PC-9 (cell line): ENCODE measurements at regions not wholly inside any gene's neighbourhood (a gene's known extent, or its start where the extent isn't known, plus 50 kb on each side); places are given as distances from the start of the nearest gene placed in this dataset.

Source experiments
- BruUV-seq: library from RNA; stranded (reverse); fragments of 400-500 nt; replicated peaks from 2 replicates; lab custom pipeline; 2021; lab: Mats Ljungman, UMichigan
- CTCF ChIA-PET: fragments of 300-600 bp; sonication (Branson Sonifier 250); formaldehyde crosslinking; loops from one replicate; lab custom pipeline; 2022; ENCODE audit warnings: antibody characterized with exemption; lab: Charles Lee
- POLR2A ChIA-PET: fragments of 300-600 bp; sonication (Branson Sonifier 250); formaldehyde crosslinking; loops from one replicate; lab custom pipeline; 2022; ENCODE audit warnings: antibody characterized with exemption; ENCODE audit not compliant: unreplicated experiment; lab: Charles Lee
- DNase-seq, 2 experiments: peaks; one replicate each; pipeline versions ENCODE4 v3.0.0 to v3.0.0-alpha.2; 2015 to 2022; ENCODE audit warnings: mixed read lengths in 1 of 2
- H2AFZ ChIP-seq: fragments of 200-600 bp; sonication (generic); 2 replicates; pipeline ENCODE4 v1.8.1; 2017; ENCODE audit warnings: antibody characterized with exemption
- H3F3A ChIP-seq: fragments of 200-600 bp; sonication (generic); 2 replicates; pipeline ENCODE4 v1.8.1; 2017; ENCODE audit warnings: antibody characterized with exemption, mild to moderate bottlenecking, low read depth; ENCODE audit not compliant: insufficient read depth
- H3K27ac ChIP-seq: fragments of 200-600 bp; sonication (generic); 2 replicates; pipeline ENCODE4 v1.6.1; 2016; ENCODE audit warnings: mixed run types
- H3K27me3 ChIP-seq: fragments of 200-600 bp; sonication (generic); 2 replicates; pipeline ENCODE4 v1.6.1; 2016; ENCODE audit warnings: low read depth, mixed run types; ENCODE audit not compliant: insufficient read depth
- H3K36me3 ChIP-seq: fragments of 200-600 bp; sonication (generic); 2 replicates; pipeline ENCODE4 v1.6.1; 2016; ENCODE audit warnings: low read depth, mixed run types
- H3K4me1 ChIP-seq: fragments of 200-600 bp; sonication (generic); replicated peaks from 2 replicates; pipeline ENCODE4 v1.6.1; 2016; ENCODE audit warnings: mixed run types; ENCODE audit not compliant: insufficient read depth
- H3K4me2 ChIP-seq: fragments of 200-600 bp; sonication (generic); 2 replicates; pipeline ENCODE4 v1.6.1; 2017; ENCODE audit warnings: mixed run types
- H3K4me3 ChIP-seq: fragments of 200-600 bp; sonication (generic); 2 replicates; pipeline ENCODE4 v1.6.1; 2016; ENCODE audit warnings: mixed run types
- H3K79me2 ChIP-seq: fragments of 200-600 bp; sonication (generic); 2 replicates; pipeline ENCODE4 v1.6.1; 2017; ENCODE audit warnings: low read depth, mixed run types
- H3K9me2 ChIP-seq: fragments of 200-600 bp; sonication (generic); 2 replicates; pipeline ENCODE4 v1.8.1; 2017; ENCODE audit warnings: mild to moderate bottlenecking; ENCODE audit not compliant: insufficient read depth
- H3K9me3 ChIP-seq: fragments of 200-600 bp; sonication (generic); 2 replicates; pipeline ENCODE4 v1.8.1; 2016; ENCODE audit warnings: low read depth; ENCODE audit not compliant: insufficient read depth
- H4K20me1 ChIP-seq: fragments of 200-600 bp; sonication (generic); 2 replicates; pipeline ENCODE4 v1.8.1; 2017; ENCODE audit not compliant: insufficient read depth
- EZH2 ChIP-seq: fragments of 200-600 bp; sonication (generic); IDR thresholded peaks from 2 replicates; pipeline ENCODE4 v1.8.0; 2017; ENCODE audit warnings: antibody characterized with exemption, low read depth
- intact Hi-C: fragments of 100-400 bp; cut with micrococcal nuclease; formaldehyde crosslinking; loops from one replicate; pipeline ENCODE4 v1.10.0; 2022; ENCODE audit not compliant: unreplicated experiment
- TF ChIP-seq, protein P1 (sequence below): fragments of 200-600 bp; sonication (generic); conservative IDR thresholded peaks from 2 replicates; pipeline ENCODE4 v1.6.1; 2017; ENCODE audit warnings: mixed run types, antibody characterized with exemption, mild to moderate bottlenecking, moderate library complexity

DNA sequence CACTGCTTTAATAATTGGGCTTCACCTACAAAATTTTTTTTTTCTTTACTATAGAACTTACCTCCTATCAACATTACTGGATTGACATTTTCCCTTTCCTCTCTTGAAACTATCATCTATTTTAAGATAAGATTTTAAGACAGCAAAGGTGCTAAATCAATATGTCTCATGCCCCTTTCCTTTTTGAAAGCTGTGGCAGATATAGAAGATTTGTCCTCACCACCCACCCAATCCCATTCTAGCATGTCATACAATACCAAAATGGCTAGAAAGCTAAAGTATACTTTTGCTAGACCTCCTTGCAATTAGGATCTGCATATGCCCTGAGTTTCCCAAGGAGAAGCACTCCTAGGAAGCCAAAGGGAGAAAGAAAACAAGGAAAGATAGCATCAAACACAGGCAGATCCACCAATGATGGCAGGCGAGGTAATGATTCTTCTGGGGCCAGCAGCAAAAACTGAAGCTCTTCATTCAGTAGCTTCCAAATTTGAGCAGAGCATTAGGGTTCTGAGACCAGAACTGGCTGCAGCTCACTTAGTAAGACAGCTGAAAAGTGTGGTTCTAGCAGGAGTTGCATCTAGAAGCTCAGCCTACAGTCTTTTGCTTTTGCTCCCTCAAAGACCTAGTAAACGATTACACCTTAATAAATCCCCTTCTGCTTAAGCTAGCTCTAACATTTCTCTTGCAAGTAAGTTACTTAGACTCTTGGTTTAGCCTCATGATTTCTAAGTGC lies 242.1 kb downstream of the ZEB2 start:
- no TSS peak for BruUV-seq
- Histone ChIP-seq H3K9me3 (no peaks in the 10 kb centered on the region), H2AFZ (no peak overlapping the region), H3K27ac (no peak overlapping the region), H3K36me3 (no peaks in the 10 kb centered on the region), H4K20me1 (no peaks in the 10 kb centered on the region), H3K4me2 (no peak overlapping the region), H3F3A (no peaks in the 10 kb centered on the region), H3K27me3 (no peaks in the 10 kb centered on the region), H3K4me3 (no peak overlapping the region), H3K79me2 (no peaks in the 10 kb centered on the region), H3K9me2 (no peaks in the 10 kb centered on the region), H3K4me1 (no peaks in the 10 kb centered on the region)
- ChIA-PET CTCF (no interaction called here), POLR2A (interaction anchor here (0.6 to 0.7 kb wide), 2 partner anchors 80 to 747 kb away, joined by 5 to 7 read pairs; no protein-coding TSS in a partner anchor)
- TF ChIP-seq EZH2, result no peak
- TF ChIP-seq, protein P1, sequence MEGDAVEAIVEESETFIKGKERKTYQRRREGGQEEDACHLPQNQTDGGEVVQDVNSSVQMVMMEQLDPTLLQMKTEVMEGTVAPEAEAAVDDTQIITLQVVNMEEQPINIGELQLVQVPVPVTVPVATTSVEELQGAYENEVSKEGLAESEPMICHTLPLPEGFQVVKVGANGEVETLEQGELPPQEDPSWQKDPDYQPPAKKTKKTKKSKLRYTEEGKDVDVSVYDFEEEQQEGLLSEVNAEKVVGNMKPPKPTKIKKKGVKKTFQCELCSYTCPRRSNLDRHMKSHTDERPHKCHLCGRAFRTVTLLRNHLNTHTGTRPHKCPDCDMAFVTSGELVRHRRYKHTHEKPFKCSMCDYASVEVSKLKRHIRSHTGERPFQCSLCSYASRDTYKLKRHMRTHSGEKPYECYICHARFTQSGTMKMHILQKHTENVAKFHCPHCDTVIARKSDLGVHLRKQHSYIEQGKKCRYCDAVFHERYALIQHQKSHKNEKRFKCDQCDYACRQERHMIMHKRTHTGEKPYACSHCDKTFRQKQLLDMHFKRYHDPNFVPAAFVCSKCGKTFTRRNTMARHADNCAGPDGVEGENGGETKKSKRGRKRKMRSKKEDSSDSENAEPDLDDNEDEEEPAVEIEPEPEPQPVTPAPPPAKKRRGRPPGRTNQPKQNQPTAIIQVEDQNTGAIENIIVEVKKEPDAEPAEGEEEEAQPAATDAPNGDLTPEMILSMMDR, result no peak
- intact Hi-C loops, result no loop called here
- DNase-seq, result no peak

DNA sequence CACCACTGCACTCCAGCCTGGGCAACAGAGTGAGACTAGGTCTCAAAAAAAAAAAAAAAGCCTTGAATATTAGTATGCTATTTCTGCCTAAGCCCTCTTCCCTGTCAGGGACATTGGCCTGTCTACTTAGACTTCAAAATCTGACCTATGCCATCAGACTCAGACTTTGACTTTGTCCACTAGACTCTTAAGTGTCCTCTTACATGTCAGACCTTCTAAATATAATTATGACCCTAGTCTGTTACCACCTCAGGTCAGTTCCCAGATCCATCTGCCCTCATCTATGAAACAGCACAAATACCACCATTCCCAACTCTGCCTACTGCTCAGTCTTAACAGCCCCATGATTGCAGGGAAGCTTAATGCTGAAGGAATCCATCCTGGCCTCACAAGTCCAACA lies 244.6 kb downstream of the ZEB2 start:
- no peaks in the 10 kb centered on the region for H3K79me2 ChIP-seq
- no peak overlapping the region for H3K4me2 ChIP-seq
- H3K27me3 ChIP-seq, result no peaks in the 10 kb centered on the region
- no peak overlapping the region for H3K4me3 ChIP-seq
- TF ChIP-seq, protein P1, result no peak
- TF ChIP-seq EZH2, result no peak
- H3K9me3 ChIP-seq, result no peaks in the 10 kb centered on the region
- no peaks in the 10 kb centered on the region for H4K20me1 ChIP-seq
- ChIA-PET POLR2A (no interaction called here), CTCF (no interaction called here)
- BruUV-seq, result no TSS peak
- no peak for DNase-seq
- no peaks in the 10 kb centered on the region for H3K36me3 ChIP-seq
- no peak overlapping the region for H3K27ac ChIP-seq
- H3F3A ChIP-seq, result no peaks in the 10 kb centered on the region
- no peaks in the 10 kb centered on the region for H3K4me1 ChIP-seq
- intact Hi-C loops, result no loop called here
- no peaks in the 10 kb centered on the region for H3K9me2 ChIP-seq
- H2AFZ ChIP-seq, result no peak overlapping the region

DNA sequence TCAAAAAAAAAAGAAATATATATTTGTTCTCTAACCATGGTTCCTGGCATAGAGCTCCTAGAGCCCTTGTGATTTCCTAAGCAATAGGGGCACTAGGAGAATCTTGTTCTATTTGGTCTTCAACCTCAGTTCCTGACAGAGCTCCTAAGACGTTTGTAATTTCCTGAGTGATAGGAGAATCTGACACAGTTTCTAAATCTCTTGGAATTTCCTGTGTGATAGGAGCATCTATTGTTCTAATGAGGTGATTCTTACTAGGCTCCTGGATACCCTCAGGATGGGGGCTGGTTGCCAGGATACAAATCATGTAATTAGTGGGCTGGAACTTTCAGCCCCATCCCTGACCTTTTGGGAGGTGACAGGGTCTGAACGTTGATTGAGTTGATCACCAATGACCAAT lies 245.8 kb downstream of the ZEB2 start:
- no peaks in the 10 kb centered on the region for H3K79me2 ChIP-seq
- no peak overlapping the region for H2AFZ ChIP-seq
- no peaks in the 10 kb centered on the region for H3F3A ChIP-seq
- BruUV-seq, result no TSS peak
- ChIA-PET CTCF (no interaction called here), POLR2A (no interaction called here)
- H3K4me2 ChIP-seq, result no peak overlapping the region
- H3K4me3 ChIP-seq, result no peak overlapping the region
- DNase-seq, result no peak
- no peaks in the 10 kb centered on the region for H3K4me1 ChIP-seq
- H4K20me1 ChIP-seq, result no peaks in the 10 kb centered on the region
- TF ChIP-seq, protein P1, result no peak
- TF ChIP-seq EZH2, result no peak
- no peaks in the 10 kb centered on the region for H3K27me3 ChIP-seq
- H3K36me3 ChIP-seq, result no peaks in the 10 kb centered on the region
- no peaks in the 10 kb centered on the region for H3K9me2 ChIP-seq
- H3K27ac ChIP-seq, result no peak overlapping the region
- H3K9me3 ChIP-seq, result no peaks in the 10 kb centered on the region
- intact Hi-C loops, result no loop called here
